HEK293 (cell line): ENCODE measurements at regions not wholly inside any gene's neighbourhood (a gene's known extent, or its start where the extent isn't known, plus 50 kb on each side); places are given as distances from the start of the nearest gene placed in this dataset.

Experiments
- CTCF ChIA-PET: fragments of 350-600 bp; formaldehyde crosslinking; extraction: SDS; loops from one replicate; lab custom pipeline; 2021; ENCODE audit warnings: antibody characterized with exemption; lab: Yijun Ruan, JAX
- POLR2A ChIA-PET: fragments of 300-600 bp; formaldehyde crosslinking; extraction: SDS; loops from one replicate; lab custom pipeline; 2020; ENCODE audit warnings: antibody characterized with exemption, inconsistent platforms; lab: Yijun Ruan, JAX
- H3K27ac ChIP-seq: fragments of 200-500 bp; sonication (Bioruptor generic); 2 replicates; pipeline ENCODE4 v1.5.1; 2014; ENCODE audit warnings: low read depth, low read length, control low read depth, inconsistent platforms; ENCODE audit errors: extremely low read depth
- H3K36me3 ChIP-seq, 2 experiments: fragments of 200-500 bp in 1 of 2; sonication (Bioruptor generic) in 1 of 2; 1 replicate in 1 of 2; 2 replicates in 1 of 2; pipeline ENCODE4 v1.5.1; 2014 to 2017; ENCODE audit warnings: inconsistent platforms in 2 of 2, low read length in 2 of 2; ENCODE audit not compliant: control insufficient read depth in 2 of 2, insufficient read depth in 1 of 2
- H3K4me1 ChIP-seq: fragments of 200-500 bp; sonication (Bioruptor generic); 2 replicates; pipeline ENCODE4 v1.5.1; 2014; ENCODE audit warnings: mild to moderate bottlenecking, low read length, inconsistent platforms; ENCODE audit not compliant: control insufficient read depth, insufficient read depth
- H3K4me3 ChIP-seq: 2 replicates; pipeline ENCODE4 v1.5.1; 2011; ENCODE audit warnings: low read depth, mild to moderate bottlenecking, control low read depth, low read length, moderate library complexity
- H3K9me3 ChIP-seq: fragments of 200-500 bp; sonication (Bioruptor generic); 2 replicates; pipeline ENCODE4 v1.5.1; 2014; ENCODE audit warnings: low read depth, low read length, inconsistent platforms; ENCODE audit not compliant: control insufficient read depth, insufficient read depth
- AEBP2 ChIP-seq: fragments of 450-650 bp; formaldehyde crosslinking; IDR thresholded peaks from 2 replicates; pipeline ENCODE4 v1.5.1; 2016; ENCODE audit warnings: missing biosample characterization, missing genetic modification characterization, borderline replicate concordance
- GLIS2 ChIP-seq: fragments of 450-650 bp; formaldehyde crosslinking; IDR thresholded peaks from 2 replicates; pipeline ENCODE4 v1.5.1; 2016; ENCODE audit warnings: missing biosample characterization, missing genetic modification characterization
- HOXD13 ChIP-seq: sonication (generic); formaldehyde crosslinking; IDR thresholded peaks from 2 replicates; pipeline ENCODE4 v1.8.0; 2022; ENCODE audit warnings: missing genetic modification reagents, borderline replicate concordance
- MEIS1 ChIP-seq: sonication (generic); formaldehyde crosslinking; IDR thresholded peaks from 2 replicates; pipeline ENCODE4 v1.8.1; 2022; ENCODE audit warnings: missing genetic modification reagents, mild to moderate bottlenecking, borderline replicate concordance
- OVOL3 ChIP-seq: fragments of 450-650 bp; formaldehyde crosslinking; IDR thresholded peaks from 2 replicates; pipeline ENCODE4 v1.5.1; 2016; ENCODE audit warnings: missing biosample characterization, missing genetic modification characterization
- PRDM6 ChIP-seq: fragments of 450-650 bp; formaldehyde crosslinking; IDR thresholded peaks from 2 replicates; pipeline ENCODE4 v1.5.1; 2017; ENCODE audit warnings: missing biosample characterization, missing genetic modification characterization
- RBAK ChIP-seq: fragments of 450-650 bp; formaldehyde crosslinking; IDR thresholded peaks from 2 replicates; pipeline ENCODE4 v1.5.1; 2016; ENCODE audit warnings: missing biosample characterization, missing genetic modification characterization
- YY2 ChIP-seq: fragments of 450-650 bp; formaldehyde crosslinking; IDR thresholded peaks from 2 replicates; pipeline ENCODE4 v1.5.1; 2016; ENCODE audit warnings: missing biosample characterization, missing genetic modification characterization
- ZBTB6 ChIP-seq: fragments of 450-650 bp; formaldehyde crosslinking; IDR thresholded peaks from 2 replicates; pipeline ENCODE4 v1.5.1; 2017; ENCODE audit warnings: missing biosample characterization, missing genetic modification characterization
- ZBTB7A ChIP-seq: fragments of 450-650 bp; formaldehyde crosslinking; IDR thresholded peaks from 2 replicates; pipeline ENCODE4 v1.5.1; 2016; ENCODE audit warnings: low read depth, missing biosample characterization, missing genetic modification characterization
- ZFP41 ChIP-seq: fragments of 450-650 bp; formaldehyde crosslinking; IDR thresholded peaks from 2 replicates; pipeline ENCODE4 v1.5.1; 2016; ENCODE audit warnings: missing biosample characterization, missing genetic modification characterization, borderline replicate concordance
- ZNF140 ChIP-seq: fragments of 450-650 bp; formaldehyde crosslinking; IDR thresholded peaks from 2 replicates; pipeline ENCODE4 v1.5.1; 2016; ENCODE audit warnings: missing biosample characterization, missing genetic modification characterization
- ZNF175 ChIP-seq: fragments of 450-650 bp; formaldehyde crosslinking; IDR thresholded peaks from 2 replicates; pipeline ENCODE4 v1.5.1; 2016; ENCODE audit warnings: missing biosample characterization, missing genetic modification characterization
- ZNF223 ChIP-seq: fragments of 450-650 bp; formaldehyde crosslinking; IDR thresholded peaks from 2 replicates; pipeline ENCODE4 v1.5.1; 2016; ENCODE audit warnings: missing biosample characterization, missing genetic modification characterization
- ZNF23 ChIP-seq: fragments of 450-650 bp; formaldehyde crosslinking; IDR thresholded peaks from 2 replicates; pipeline ENCODE4 v1.5.1; 2016; ENCODE audit warnings: missing biosample characterization, missing genetic modification characterization, borderline replicate concordance
- ZNF341 ChIP-seq: fragments of 450-650 bp; formaldehyde crosslinking; IDR thresholded peaks from 2 replicates; pipeline ENCODE4; 2016; ENCODE audit warnings: low read depth, missing biosample characterization, missing genetic modification characterization
- ZNF362 ChIP-seq: fragments of 450-650 bp; formaldehyde crosslinking; IDR thresholded peaks from 2 replicates; pipeline ENCODE4 v1.5.1; 2016; ENCODE audit warnings: missing biosample characterization, missing genetic modification characterization
- ZNF366 ChIP-seq: fragments of 450-650 bp; formaldehyde crosslinking; conservative IDR thresholded peaks from 2 replicates; pipeline ENCODE4 v1.5.1; 2016; ENCODE audit warnings: missing biosample characterization, missing genetic modification characterization
- ZNF433 ChIP-seq: fragments of 450-650 bp; formaldehyde crosslinking; IDR thresholded peaks from 2 replicates; pipeline ENCODE4 v1.5.1; 2016; ENCODE audit warnings: missing biosample characterization, missing genetic modification characterization, low read depth
- ZNF518A ChIP-seq: fragments of 450-650 bp; formaldehyde crosslinking; conservative IDR thresholded peaks from 2 replicates; pipeline ENCODE4 v1.5.1; 2016; ENCODE audit warnings: low read depth, missing biosample characterization, missing genetic modification characterization
- ZNF548 ChIP-seq: fragments of 450-650 bp; formaldehyde crosslinking; IDR thresholded peaks from 2 replicates; pipeline ENCODE4 v1.5.1; 2016; ENCODE audit warnings: missing biosample characterization, missing genetic modification characterization
- ZNF555 ChIP-seq: fragments of 450-650 bp; formaldehyde crosslinking; conservative IDR thresholded peaks from 2 replicates; pipeline ENCODE4 v1.5.1; 2017; ENCODE audit warnings: missing biosample characterization, mild to moderate bottlenecking, missing genetic modification characterization, inconsistent platforms
- ZNF560 ChIP-seq: fragments of 450-650 bp; formaldehyde crosslinking; IDR thresholded peaks from 2 replicates; pipeline ENCODE4 v1.5.1; 2017; ENCODE audit warnings: missing biosample characterization, missing genetic modification characterization, borderline replicate concordance
- ZNF664 ChIP-seq: fragments of 450-650 bp; formaldehyde crosslinking; IDR thresholded peaks from 2 replicates; pipeline ENCODE4 v1.5.1; 2016; ENCODE audit warnings: missing biosample characterization, missing genetic modification characterization
- ZSCAN5A ChIP-seq: fragments of 450-650 bp; formaldehyde crosslinking; IDR thresholded peaks from 2 replicates; pipeline ENCODE4 v1.5.1; 2016; ENCODE audit warnings: missing biosample characterization, missing genetic modification characterization

GRCh38 chr1:190564117-190564516 is 86.5 kb upstream of the BRINP3 start:
- H3K36me3 ChIP-seq, result no peaks in the 10 kb centered on the region
- no peak for TF ChIP-seq PRDM6
- TF ChIP-seq ZNF555, result no peak
- TF ChIP-seq ZSCAN5A (tag by site-specific recombination), result no peak
- TF ChIP-seq YY2 (tag by site-specific recombination), result no peak
- TF ChIP-seq ZNF548 (tag by site-specific recombination), result no peak
- TF ChIP-seq ZNF341 (tag by site-specific recombination), result no peak
- TF ChIP-seq ZNF518A (tag by site-specific recombination), result no peak
- no peak for TF ChIP-seq ZNF223 (tag by site-specific recombination)
- TF ChIP-seq ZBTB6, result no peak
- no peak for TF ChIP-seq ZNF366
- no peak for TF ChIP-seq ZNF560 (tag by site-specific recombination)
- no peak for TF ChIP-seq ZNF175
- no peak for TF ChIP-seq ZBTB7A (tag by site-specific recombination)
- TF ChIP-seq ZNF433 (tag by site-specific recombination), result no peak
- no peak for TF ChIP-seq ZNF23
- no peak for TF ChIP-seq ZNF140 (tag by site-specific recombination)
- no peaks in the 10 kb centered on the region for H3K4me1 ChIP-seq
- ChIA-PET POLR2A (no interaction called here), CTCF (no interaction called here)
- H3K9me3 ChIP-seq, result no peaks in the 10 kb centered on the region
- H3K4me3 ChIP-seq, result no peak overlapping the region
- no peak overlapping the region for H3K27ac ChIP-seq

GRCh38 chr1:190578017-190578416 is 100.4 kb upstream of the BRINP3 start:
- no peak overlapping the region for H3K4me3 ChIP-seq
- ChIA-PET CTCF (no interaction called here), POLR2A (no interaction called here)
- no peaks in the 10 kb centered on the region for H3K4me1 ChIP-seq
- H3K9me3 ChIP-seq, result no peaks in the 10 kb centered on the region
- no peaks in the 10 kb centered on the region for H3K36me3 ChIP-seq
- no peak overlapping the region for H3K27ac ChIP-seq
- no peak for TF ChIP-seq RBAK (tag by site-specific recombination)
- TF ChIP-seq GLIS2 (tag by site-specific recombination), result no peak
- TF ChIP-seq AEBP2 (tag by site-specific recombination), result no peak
- TF ChIP-seq OVOL3, result no peak
- TF ChIP-seq ZNF664 (tag by site-specific recombination), result no peak
- TF ChIP-seq ZNF362 (tag by site-specific recombination), result no peak
- no peak for TF ChIP-seq HOXD13 (CRISPR knock-in tag)
- TF ChIP-seq MEIS1, result no peak
- no peak for TF ChIP-seq ZNF223 (tag by site-specific recombination)
- TF ChIP-seq ZFP41 (tag by site-specific recombination), result no peak
